H1 (cell line): ENCODE measurements at regions not wholly inside any gene's neighbourhood (a gene's known extent, or its start where the extent isn't known, plus 50 kb on each side); places are given as distances from the start of the nearest gene placed in this dataset.

Experiments
- CTCF ChIA-PET: fragments of 300-600 bp; sonication (Branson Sonifier 250); formaldehyde crosslinking; loops from one replicate; lab custom pipeline; 2021; ENCODE audit not compliant: partially characterized antibody; lab: Charles Lee
- POLR2A ChIA-PET: fragments of 300-600 bp; sonication (Branson Sonifier 250); formaldehyde crosslinking; loops from one replicate; lab custom pipeline; 2021; ENCODE audit warnings: inconsistent platforms; ENCODE audit not compliant: partially characterized antibody; lab: Charles Lee
- DNase-seq, 2 experiments: peaks; one replicate each; pipeline versions ENCODE4 v3.0.0 to v3.0.0-alpha.2; 2010 to 2022; ENCODE audit warnings: low spot score in 2 of 2, low read depth in 1 of 2, mixed read lengths in 1 of 2
- FAIRE-seq: peaks from 2 replicates; lab custom pipeline; 2011; peaks lifted over from hg19 to GRCh38; lab: Jason Lieb, UNC
- H2AFZ ChIP-seq: 2 replicates; pipeline ENCODE4 v1.8.1; 2012; ENCODE audit warnings: low read length, inconsistent platforms
- H2AK5ac ChIP-seq: 2 replicates; pipeline ENCODE4 v1.6.1; 2013; ENCODE audit warnings: low read depth, low read length
- H2BK120ac ChIP-seq: replicated peaks from 2 replicates; pipeline ENCODE3; 2013; ENCODE audit warnings: low read depth, low read length, inconsistent platforms
- H2BK12ac ChIP-seq: 2 replicates; pipeline ENCODE4 v1.6.1; 2013; ENCODE audit warnings: low read depth, low read length
- H2BK15ac ChIP-seq: 2 replicates; pipeline ENCODE4 v1.6.1; 2013; ENCODE audit warnings: low read length
- H2BK20ac ChIP-seq: 2 replicates; pipeline ENCODE4 v1.6.1; 2013; ENCODE audit warnings: low read length
- H2BK5ac ChIP-seq: 2 replicates; pipeline ENCODE4 v1.6.1; 2013; ENCODE audit warnings: low read depth, low read length
- H3K14ac ChIP-seq: 2 replicates; pipeline ENCODE4 v1.6.1; 2013; ENCODE audit warnings: inconsistent platforms; ENCODE audit not compliant: insufficient read length
- H3K18ac ChIP-seq: 2 replicates; pipeline ENCODE4 v1.6.1; 2013; ENCODE audit warnings: low read length; ENCODE audit errors: extremely low read depth
- H3K23ac ChIP-seq: 2 replicates; pipeline ENCODE4 v1.6.1; 2013; ENCODE audit warnings: inconsistent platforms; ENCODE audit not compliant: insufficient read length
- H3K23me2 ChIP-seq: 2 replicates; pipeline ENCODE4 v1.6.1; 2013; ENCODE audit warnings: low read depth, low read length
- H3K27ac ChIP-seq: 2 replicates; pipeline ENCODE4 v1.6.1; 2011; ENCODE audit warnings: low read depth, low read length, inconsistent platforms
- H3K27me3 ChIP-seq, 4 experiments: replicated peaks in 1 of 4; 1 replicate in 1 of 4; 2 replicates in 3 of 4; pipeline versions ENCODE4 v1.6.1 to v1.8.1; 2011 to 2013; ENCODE audit warnings: low read length in 3 of 4, mild to moderate bottlenecking in 3 of 4, inconsistent platforms in 2 of 4, mixed read lengths in 2 of 4, moderate library complexity in 1 of 4; ENCODE audit not compliant: control insufficient read depth in 3 of 4, insufficient read depth in 3 of 4; ENCODE audit errors: extremely low read depth in 1 of 4
- H3K36me3 ChIP-seq, 4 experiments: 2 replicates each; pipeline versions ENCODE4 v1.6.1 to v1.8.1; 2011 to 2013; ENCODE audit warnings: mild to moderate bottlenecking in 4 of 4, low read length in 3 of 4, moderate library complexity in 2 of 4, control low read depth in 1 of 4, inconsistent platforms in 1 of 4; ENCODE audit not compliant: insufficient read depth in 4 of 4, control insufficient read depth in 2 of 4
- H3K4ac ChIP-seq: replicated peaks from 2 replicates; pipeline ENCODE3; 2013; ENCODE audit warnings: low read length, low read depth, mixed read lengths, inconsistent platforms; ENCODE audit not compliant: insufficient read length
- H3K4me1 ChIP-seq, 4 experiments: replicated peaks in 1 of 4; 1 replicate in 1 of 4; 2 replicates in 3 of 4; pipeline versions ENCODE4 v1.6.1 to v1.8.1; 2011 to 2013; ENCODE audit warnings: low read length in 3 of 4, inconsistent platforms in 2 of 4, mixed read lengths in 1 of 4; ENCODE audit not compliant: insufficient read depth in 4 of 4, control insufficient read depth in 3 of 4
- H3K4me2 ChIP-seq, 2 experiments: 2 replicates each; pipeline versions ENCODE4 v1.6.1 to v1.8.1; 2011 to 2013; ENCODE audit warnings: low read depth in 2 of 2, low read length in 2 of 2, control low read depth in 1 of 2, inconsistent platforms in 1 of 2, mild to moderate bottlenecking in 1 of 2; ENCODE audit not compliant: insufficient read depth in 1 of 2
- H3K4me3 ChIP-seq, 4 experiments: fragments of 200-600, 300-600 bp in 1 of 4; sonication (generic), shearing (Covaris generic), sonication (Bioruptor Twin) in 1 of 4; 2 replicates each; pipeline versions ENCODE4 v1.5.1 to v1.8.1; 2011 to 2016; ENCODE audit warnings: low read length in 4 of 4, low read depth in 3 of 4, control low read depth in 2 of 4, inconsistent platforms in 2 of 4, mild to moderate bottlenecking in 2 of 4, mixed read lengths in 1 of 4, moderate library complexity in 1 of 4; ENCODE audit not compliant: insufficient read depth in 2 of 4; ENCODE audit errors: extremely low read depth in 1 of 4
- H3K56ac ChIP-seq: replicated peaks from 2 replicates; pipeline ENCODE3; 2013; ENCODE audit warnings: low read depth, mild to moderate bottlenecking, mixed read lengths, low read length, inconsistent platforms; ENCODE audit not compliant: insufficient read length
- H3K79me1 ChIP-seq: 2 replicates; pipeline ENCODE4 v1.6.1; 2013; ENCODE audit warnings: low read depth, low read length, control low read depth
- H3K79me2 ChIP-seq, 2 experiments: 2 replicates each; pipeline versions ENCODE4 v1.6.1 to v1.8.1; 2012 to 2013; ENCODE audit warnings: low read length in 2 of 2, mild to moderate bottlenecking in 2 of 2, inconsistent platforms in 1 of 2; ENCODE audit not compliant: insufficient read depth in 2 of 2, control insufficient read depth in 1 of 2
- H3K9ac ChIP-seq, 4 experiments: replicated peaks in 1 of 4; 1 replicate in 1 of 4; 2 replicates in 3 of 4; pipeline versions ENCODE4 v1.6.1 to v1.8.1; 2011 to 2013; ENCODE audit warnings: low read depth in 3 of 4, low read length in 3 of 4, control low read depth in 2 of 4, mild to moderate bottlenecking in 2 of 4, moderate library complexity in 2 of 4, inconsistent platforms in 1 of 4; ENCODE audit errors: extremely low read depth in 1 of 4
- H3K9me3 ChIP-seq, 2 experiments: 2 replicates each; pipeline versions ENCODE4 v1.6.1 to v1.8.1; 2012 to 2013; ENCODE audit warnings: mild to moderate bottlenecking in 2 of 2, moderate library complexity in 2 of 2, control low read depth in 1 of 2, inconsistent platforms in 1 of 2, low read depth in 1 of 2, low read length in 1 of 2, mixed read lengths in 1 of 2; ENCODE audit not compliant: insufficient read depth in 2 of 2
- H4K20me1 ChIP-seq, 2 experiments: replicated peaks in 1 of 2; 2 replicates each; pipeline versions ENCODE3 to v1.8.1; 2011 to 2013; ENCODE audit warnings: inconsistent platforms in 2 of 2, low read length in 2 of 2, mild to moderate bottlenecking in 1 of 2; ENCODE audit not compliant: insufficient read depth in 2 of 2, control insufficient read depth in 1 of 2
- H4K5ac ChIP-seq: 2 replicates; pipeline ENCODE4 v1.6.1; 2013; ENCODE audit warnings: low read length, low read depth, mixed read lengths, inconsistent platforms; ENCODE audit not compliant: insufficient read length
- H4K8ac ChIP-seq: 2 replicates; pipeline ENCODE4 v1.8.0; 2013; ENCODE audit warnings: mild to moderate bottlenecking, moderate library complexity, low read length, inconsistent platforms; ENCODE audit not compliant: insufficient read depth; ENCODE audit errors: extremely low read depth
- H4K91ac ChIP-seq: replicated peaks from 2 replicates; pipeline ENCODE3; 2013; ENCODE audit warnings: low read length, mixed read lengths, inconsistent platforms; ENCODE audit not compliant: insufficient read length
- ASH2L ChIP-seq: fragments of 200-600, 300-600 bp; sonication (generic); IDR thresholded peaks from one replicate; pipeline ENCODE4 v1.7.1; 2017; ENCODE audit warnings: low read length
- CEBPB ChIP-seq: IDR thresholded peaks from 2 replicates; pipeline ENCODE4 v1.6.1; 2012; ENCODE audit warnings: low read depth, low read length
- GTF2F1 ChIP-seq: IDR thresholded peaks from 2 replicates; pipeline ENCODE4 v1.6.1; 2012; ENCODE audit warnings: low read depth, low read length, improper control_type of control experiment, borderline replicate concordance
- POLR2A ChIP-seq, 2 experiments: IDR thresholded peaks; 1 replicate in 1 of 2; 2 replicates in 1 of 2; pipeline ENCODE4 v1.6.1; 2011; ENCODE audit warnings: low read depth in 2 of 2, low read length in 2 of 2, mild to moderate bottlenecking in 2 of 2; ENCODE audit errors: control extremely low read depth in 1 of 2
- RAD21 ChIP-seq, 2 experiments: IDR thresholded peaks in 1 of 2; conservative IDR thresholded peaks in 1 of 2; 2 replicates each; pipeline ENCODE4 v1.6.1; 2011; ENCODE audit warnings: low read depth in 2 of 2, low read length in 2 of 2, improper control_type of control experiment in 1 of 2, inconsistent platforms in 1 of 2, mild to moderate bottlenecking in 1 of 2, moderate library complexity in 1 of 2
- RNF2 ChIP-seq: fragments of 200-900, 300-1000 bp; sonication (generic); IDR thresholded peaks from 2 replicates; pipeline ENCODE4 v1.7.1; 2016; ENCODE audit warnings: borderline replicate concordance, low read depth, mild to moderate bottlenecking, antibody characterized with exemption, low read length; ENCODE audit not compliant: poor library complexity, severe bottlenecking; ENCODE audit errors: missing control alignments
- SIX5 ChIP-seq: IDR thresholded peaks from 2 replicates; pipeline ENCODE4 v1.6.1; 2011; ENCODE audit warnings: mild to moderate bottlenecking, low read depth, low read length
- SUZ12 ChIP-seq: fragments of 200-600 bp; sonication (generic); IDR thresholded peaks from 2 replicates; pipeline ENCODE4 v1.6.1; 2012; ENCODE audit warnings: mild to moderate bottlenecking, inconsistent platforms, low read length, moderate library complexity, mixed read lengths
- TEAD4 ChIP-seq: IDR thresholded peaks from 2 replicates; pipeline ENCODE4 v1.6.1; 2012; ENCODE audit warnings: low read depth, low read length, inconsistent platforms, mixed read lengths
- WGBS, 2 experiments: shearing (Covaris generic) in 1 of 2; methylation state at CpG; one replicate each; pipeline versions ENCODE4 v1.1.6 to v1.1.7; 2013 to 2015; ENCODE audit warnings: low lambda C conversion rate in 2 of 2, mixed read lengths in 2 of 2, inconsistent platforms in 1 of 2, low coverage in 1 of 2, missing lambda C conversion rate in 1 of 2; ENCODE audit not compliant: insufficient replicate concordance in 2 of 2, insufficient coverage in 1 of 2, insufficient read length in 1 of 2; ENCODE audit errors: extremely low coverage in 1 of 2, missing lambda C conversion rate in 1 of 2; 5-methylcytosine and 5-hydroxymethylcytosine counted together
- TF ChIP-seq, protein P1 (sequence below): IDR thresholded peaks from 2 replicates; pipeline ENCODE4 v1.6.1; 2011; ENCODE audit warnings: low read length, improper control_type of control experiment
- TF ChIP-seq, protein P2 (sequence below), 3 experiments: IDR thresholded peaks; 1 replicate in 2 of 3; 2 replicates in 1 of 3; pipeline versions ENCODE4 v1.5.1 to v1.6.1; 2011; ENCODE audit warnings: low read length in 3 of 3, mild to moderate bottlenecking in 3 of 3, inconsistent platforms in 2 of 3, low read depth in 1 of 3, moderate library complexity in 1 of 3; ENCODE audit not compliant: insufficient read depth in 1 of 3; ENCODE audit errors: control extremely low read depth in 1 of 3

DNA sequence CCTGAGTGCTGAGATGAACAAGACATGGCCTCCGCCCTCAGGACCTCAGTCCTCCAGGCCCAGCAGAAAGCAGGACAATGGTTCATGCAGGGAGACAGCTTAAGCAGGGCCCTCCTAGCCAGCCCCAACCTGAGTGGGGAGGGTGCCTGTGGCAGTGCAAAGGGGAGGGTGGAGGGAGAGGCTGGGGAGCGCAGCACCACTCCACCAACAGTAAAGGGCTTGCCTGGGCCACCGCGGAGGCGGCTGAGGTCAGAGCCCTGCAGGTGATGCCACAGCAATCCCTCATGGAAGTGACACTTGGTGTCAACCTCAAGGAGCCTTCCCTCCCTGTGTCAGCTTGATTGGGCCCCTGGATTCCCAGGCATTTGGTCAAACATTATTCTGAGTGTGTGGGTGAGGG lies 89.0 kb upstream of the TCERG1L start:
- Histone ChIP-seq H3K4me1 (peaks cover 0 to 4% (median 0%) of the 10 kb centered on the region in 4 experiments; a peak in 2 of 7 replicates), H3K9me3 (no peaks in the 10 kb centered on the region), H3K36me3 (no peaks in the 10 kb centered on the region), H2AFZ (no peak overlapping the region), H3K23me2 (no peaks in the 10 kb centered on the region), H3K79me1 (no peaks in the 10 kb centered on the region), H3K27me3 (no peaks in the 10 kb centered on the region), H3K23ac (no peak overlapping the region), H3K9ac (no peak overlapping the region), H2BK12ac (no peak overlapping the region), H4K5ac (no peak overlapping the region), H2BK5ac (0 out of 2 replicates have a peak overlapping the region, but pooled peaks have one; percentile 19), H2BK20ac (no peak overlapping the region), H3K18ac (no peak overlapping the region), H3K79me2 (no peaks in the 10 kb centered on the region), H2BK120ac (no peak overlapping the region), H2AK5ac (no peak overlapping the region), H2BK15ac (no peak overlapping the region), H4K8ac (no peak overlapping the region), H3K4me2 (no peak overlapping the region), H3K4ac (no peak overlapping the region), H4K20me1 (no peaks in the 10 kb centered on the region), H3K56ac (no peak overlapping the region), H3K14ac (no peak overlapping the region), H3K4me3 (no peak overlapping the region), H4K91ac (no peak overlapping the region), H3K27ac (no peak overlapping the region)
- 83% methylated on average over 3 of the region's 5 CpGs; no CpG with 5 or more reads in 1 of the 2 experiments for WGBS, 2 experiments
- FAIRE-seq: no peak
- DNase-seq: no peak
- ChIA-PET POLR2A (no interaction called here), CTCF (interaction anchor here (2.2 kb wide), 1 partner anchor 54 kb away, joined by 7 read pairs; no protein-coding TSS in a partner anchor)
- TF ChIP-seq SUZ12: no peak
- no peak for TF ChIP-seq ASH2L
- TF ChIP-seq RNF2: no peak
- TF ChIP-seq CEBPB: no peak
- TF ChIP-seq, protein P1, sequence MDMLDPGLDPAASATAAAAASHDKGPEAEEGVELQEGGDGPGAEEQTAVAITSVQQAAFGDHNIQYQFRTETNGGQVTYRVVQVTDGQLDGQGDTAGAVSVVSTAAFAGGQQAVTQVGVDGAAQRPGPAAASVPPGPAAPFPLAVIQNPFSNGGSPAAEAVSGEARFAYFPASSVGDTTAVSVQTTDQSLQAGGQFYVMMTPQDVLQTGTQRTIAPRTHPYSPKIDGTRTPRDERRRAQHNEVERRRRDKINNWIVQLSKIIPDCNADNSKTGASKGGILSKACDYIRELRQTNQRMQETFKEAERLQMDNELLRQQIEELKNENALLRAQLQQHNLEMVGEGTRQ: no peak
- no peak for TF ChIP-seq POLR2A (IDR thresholded peaks at IDR 0.05; ENCODE audit: control extremely low read depth in 1 of 2, low read depth in 2 of 2, low read length in 2 of 2)
- TF ChIP-seq SIX5: no peak
- TF ChIP-seq TEAD4: no peak
- TF ChIP-seq GTF2F1: no peak
- TF ChIP-seq, protein P2, sequence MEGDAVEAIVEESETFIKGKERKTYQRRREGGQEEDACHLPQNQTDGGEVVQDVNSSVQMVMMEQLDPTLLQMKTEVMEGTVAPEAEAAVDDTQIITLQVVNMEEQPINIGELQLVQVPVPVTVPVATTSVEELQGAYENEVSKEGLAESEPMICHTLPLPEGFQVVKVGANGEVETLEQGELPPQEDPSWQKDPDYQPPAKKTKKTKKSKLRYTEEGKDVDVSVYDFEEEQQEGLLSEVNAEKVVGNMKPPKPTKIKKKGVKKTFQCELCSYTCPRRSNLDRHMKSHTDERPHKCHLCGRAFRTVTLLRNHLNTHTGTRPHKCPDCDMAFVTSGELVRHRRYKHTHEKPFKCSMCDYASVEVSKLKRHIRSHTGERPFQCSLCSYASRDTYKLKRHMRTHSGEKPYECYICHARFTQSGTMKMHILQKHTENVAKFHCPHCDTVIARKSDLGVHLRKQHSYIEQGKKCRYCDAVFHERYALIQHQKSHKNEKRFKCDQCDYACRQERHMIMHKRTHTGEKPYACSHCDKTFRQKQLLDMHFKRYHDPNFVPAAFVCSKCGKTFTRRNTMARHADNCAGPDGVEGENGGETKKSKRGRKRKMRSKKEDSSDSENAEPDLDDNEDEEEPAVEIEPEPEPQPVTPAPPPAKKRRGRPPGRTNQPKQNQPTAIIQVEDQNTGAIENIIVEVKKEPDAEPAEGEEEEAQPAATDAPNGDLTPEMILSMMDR (IDR thresholded peaks at IDR 0.05; ENCODE audit: control extremely low read depth in 1 of 3, insufficient read depth in 1 of 3, low read depth in 1 of 3, low read length in 3 of 3): no peak
- TF ChIP-seq RAD21 (IDR thresholded peaks at IDR 0.05 in 1 of 2, conservative IDR thresholded peaks at IDR 0.05 in 1 of 2; ENCODE audit: low read depth in 2 of 2, low read length in 2 of 2): no peak
